CD4-positive, alpha-beta T cell treated with Interleukin-17A for 1 hour (primary cell): ENCODE measurements at regions not wholly inside any gene's neighbourhood (a gene's known extent, or its start where the extent isn't known, plus 50 kb on each side); places are given as distances from the start of the nearest gene placed in this dataset.
A peak's percentile ranks its signal among the peaks of the same experiment; 100 is the strongest.

Experiments used
- DNase-seq: peaks from one replicate; pipeline ENCODE4 v3.0.0-alpha.2; 2020

GRCh38 chr1:5514527-5515183 lies 477.6 kb downstream of the NPHP4 start:
- DNase-seq = peak; percentile 58

- DNase-seq = no peak
Observed at GRCh38 chr1:5513846-5514526, 478.2 kb downstream of the NPHP4 start.

- no peak for DNase-seq
Observed at GRCh38 chr1:5513179-5513578, 479.0 kb downstream of the NPHP4 start.

GRCh38 chr1:5511381-5512097 lies 480.7 kb downstream of the NPHP4 start:
- DNase-seq = no peak

GRCh38 chr1:5509664-5510452 lies 482.4 kb downstream of the NPHP4 start:
- DNase-seq = peak; percentile 67

GRCh38 chr1:5508669-5509330 lies 483.4 kb downstream of the NPHP4 start:
- no peak for DNase-seq

GRCh38 chr1:5507340-5507739 lies 484.9 kb downstream of the NPHP4 start:
- DNase-seq = no peak

GRCh38 chr1:5506634-5507033 lies 485.6 kb downstream of the NPHP4 start:
- no peak for DNase-seq

GRCh38 chr1:5505944-5506343 lies 486.3 kb downstream of the NPHP4 start:
- no peak for DNase-seq

- no peak for DNase-seq
Observed at GRCh38 chr1:5504364-5504740, 487.9 kb downstream of the NPHP4 start.

- DNase-seq = no peak
Observed at GRCh38 chr1:5503556-5504363, 488.5 kb downstream of the NPHP4 start.

GRCh38 chr1:5502311-5503194 lies 489.7 kb downstream of the NPHP4 start:
- DNase-seq = no peak

- DNase-seq = no peak
Observed at GRCh38 chr1:5501206-5501930, 490.9 kb downstream of the NPHP4 start.

- no peak for DNase-seq
Observed at GRCh38 chr1:5500541-5500940, 491.7 kb downstream of the NPHP4 start.

- no peak for DNase-seq
Observed at GRCh38 chr1:5497503-5497902, 494.7 kb downstream of the NPHP4 start.

- no peak for DNase-seq
Observed at GRCh38 chr1:5495596-5496410, 496.4 kb downstream of the NPHP4 start.

- DNase-seq = no peak
Observed at GRCh38 chr1:5494518-5494917, 497.7 kb downstream of the NPHP4 start.

GRCh38 chr1:5493851-5494311 lies 498.3 kb downstream of the NPHP4 start:
- no peak for DNase-seq

GRCh38 chr1:5493275-5493674 lies 498.9 kb downstream of the NPHP4 start:
- DNase-seq = no peak
